Endothelial cell of umbilical vein (primary cell): ENCODE measurements at regions not wholly inside any gene's neighbourhood (a gene's known extent, or its start where the extent isn't known, plus 50 kb on each side); places are given as distances from the start of the nearest gene placed in this dataset.

Experiments
- BruUV-seq: library from RNA; stranded (reverse); fragments of 400-500 nt; replicated peaks from 2 replicates; lab custom pipeline; 2021; lab: Mats Ljungman, UMichigan
- CTCF ChIA-PET: fragments of 300-600, 350-600 bp; sonication (Branson Sonifier 250); formaldehyde crosslinking; loops from one replicate; lab custom pipeline; 2021; ENCODE audit warnings: antibody characterized with exemption, inconsistent platforms; lab: Charles Lee
- POLR2A ChIA-PET: fragments of 300-600, 350-600 bp; sonication (Branson Sonifier 250); formaldehyde crosslinking; loops from one replicate; lab custom pipeline; 2021; ENCODE audit warnings: antibody characterized with exemption, inconsistent platforms; lab: Charles Lee
- DNase-seq: peaks from one replicate; pipeline ENCODE4 v3.0.0-alpha.2; 2011; ENCODE audit warnings: low read depth, low spot score
- FAIRE-seq: peaks from 2 replicates; lab custom pipeline; 2011; peaks lifted over from hg19 to GRCh38; lab: Jason Lieb, UNC
- H2AFZ ChIP-seq: 2 replicates; pipeline ENCODE4 v1.6.0; 2012; ENCODE audit warnings: low read depth, low read length, control low read depth, inconsistent platforms
- H3K27ac ChIP-seq: 2 replicates; pipeline ENCODE4 v1.5.1; 2011; ENCODE audit warnings: low read depth, mild to moderate bottlenecking, control low read depth, low read length, moderate library complexity; ENCODE audit not compliant: insufficient read depth
- H3K27me3 ChIP-seq, 2 experiments: 2 replicates each; pipeline versions ENCODE4 v1.6.0 to v1.6.1; 2011; ENCODE audit warnings: low read length in 2 of 2, mixed read lengths in 1 of 2; ENCODE audit not compliant: control insufficient read depth in 2 of 2, insufficient read depth in 2 of 2
- H3K36me3 ChIP-seq, 2 experiments: 2 replicates in 1 of 2; 3 replicates in 1 of 2; pipeline ENCODE4 v1.5.1; 2011; ENCODE audit warnings: low read length in 2 of 2, mild to moderate bottlenecking in 1 of 2, moderate library complexity in 1 of 2; ENCODE audit not compliant: control insufficient read depth in 2 of 2, insufficient read depth in 2 of 2; ENCODE audit errors: extremely low read depth in 1 of 2
- H3K4me1 ChIP-seq: 3 replicates; pipeline ENCODE4 v1.5.1; 2011; ENCODE audit warnings: mild to moderate bottlenecking, low read length; ENCODE audit not compliant: control insufficient read depth, insufficient read depth; ENCODE audit errors: extremely low read depth
- H3K4me2 ChIP-seq: 2 replicates; pipeline ENCODE4 v1.6.1; 2011; ENCODE audit warnings: low read length, control low read depth, mixed read lengths; ENCODE audit not compliant: insufficient read depth
- H3K4me3 ChIP-seq, 3 experiments: fragments of 200-600 bp in 1 of 3; sonication (generic), shearing (Covaris generic) in 1 of 3; replicated peaks in 1 of 3; 2 replicates each; pipeline ENCODE4 v1.5.1; 2011 to 2016; ENCODE audit warnings: control low read depth in 3 of 3, low read length in 3 of 3, mild to moderate bottlenecking in 2 of 3, inconsistent platforms in 1 of 3, low read depth in 1 of 3, moderate library complexity in 1 of 3; ENCODE audit not compliant: insufficient read depth in 1 of 3
- H3K79me2 ChIP-seq: 2 replicates; pipeline ENCODE4 v1.6.0; 2012; ENCODE audit warnings: low read length, inconsistent platforms; ENCODE audit not compliant: control insufficient read depth, insufficient read depth
- H3K9ac ChIP-seq: replicated peaks from 2 replicates; pipeline ENCODE3; 2011; ENCODE audit warnings: low read length, control low read depth; ENCODE audit not compliant: insufficient read depth; ENCODE audit errors: extremely low read depth
- H3K9me1 ChIP-seq: replicated peaks from 3 replicates; pipeline ENCODE4 v1.6.0; 2011; ENCODE audit warnings: mild to moderate bottlenecking, low read length; ENCODE audit not compliant: control insufficient read depth, insufficient read depth; ENCODE audit errors: extremely low read depth
- H3K9me3 ChIP-seq: replicated peaks from 2 replicates; pipeline ENCODE4 v1.5.1; 2012; ENCODE audit warnings: low read length, inconsistent platforms; ENCODE audit not compliant: control insufficient read depth, insufficient read depth
- H4K20me1 ChIP-seq: replicated peaks from 2 replicates; pipeline ENCODE3; 2011; ENCODE audit warnings: mild to moderate bottlenecking, low read length; ENCODE audit not compliant: control insufficient read depth, insufficient read depth; ENCODE audit errors: extremely low read depth
- EZH2 ChIP-seq: IDR thresholded peaks from 2 replicates; pipeline ENCODE4 v1.6.1; 2012; ENCODE audit warnings: borderline replicate concordance, low read depth, mild to moderate bottlenecking, moderate library complexity, low read length, inconsistent platforms; ENCODE audit not compliant: severe bottlenecking
- FOS ChIP-seq: IDR thresholded peaks from 2 replicates; pipeline ENCODE4 v1.6.1; 2011; ENCODE audit warnings: mild to moderate bottlenecking, low read length, moderate library complexity, borderline replicate concordance; ENCODE audit not compliant: insufficient read depth
- GATA2 ChIP-seq: IDR thresholded peaks from 2 replicates; pipeline ENCODE4 v1.7.0; 2011; ENCODE audit warnings: low read depth, mild to moderate bottlenecking, moderate library complexity, mixed read lengths, low read length; ENCODE audit not compliant: insufficient read length, insufficient read depth
- JUN ChIP-seq: IDR thresholded peaks from 2 replicates; pipeline ENCODE4 v1.6.1; 2011; ENCODE audit warnings: borderline replicate concordance, low read depth; ENCODE audit not compliant: insufficient read length, insufficient read depth
- MYC ChIP-seq: IDR thresholded peaks from one replicate; pipeline ENCODE4 v1.6.1; 2011; ENCODE audit warnings: mild to moderate bottlenecking, low read depth, low read length
- POLR2A ChIP-seq: IDR thresholded peaks from 2 replicates; pipeline ENCODE4 v1.6.1; 2012; ENCODE audit warnings: low read depth, mild to moderate bottlenecking, control low read depth, low read length
- POLR2AphosphoS5 ChIP-seq: IDR thresholded peaks from 2 replicates; pipeline ENCODE4 v1.6.1; 2012; ENCODE audit warnings: low read depth, mild to moderate bottlenecking, control low read depth, low read length, moderate library complexity; ENCODE audit not compliant: insufficient read depth
- dilution Hi-C: fragments of 300-500 bp; cut with MboI; formaldehyde crosslinking; loops from one replicate; pipeline ENCODE4 v1.15.0; 2019; ENCODE audit warnings: low sequenced_read_pairs; ENCODE audit not compliant: extremely low pct_ligation_motif_present
- intact Hi-C: fragments of 100-400 bp; cut with micrococcal nuclease; formaldehyde crosslinking; loops from one replicate; pipeline ENCODE4 v1.10.0; 2022
- TF ChIP-seq, protein P1 (sequence below): IDR thresholded peaks from 2 replicates; pipeline ENCODE4 v1.6.1; 2011; ENCODE audit not compliant: insufficient read depth, insufficient read length
- TF ChIP-seq, protein P2 (sequence below), 2 donors: IDR thresholded peaks; 1 replicate in 1 of 2; 2 replicates in 1 of 2; pipeline ENCODE4 v1.5.1; 2011; ENCODE audit warnings: low read length in 2 of 2, mild to moderate bottlenecking in 2 of 2, moderate library complexity in 2 of 2, control low read depth in 1 of 2, inconsistent platforms in 1 of 2, low read depth in 1 of 2; ENCODE audit not compliant: insufficient read depth in 1 of 2; ENCODE audit errors: extremely low read depth in 1 of 2

DNA sequence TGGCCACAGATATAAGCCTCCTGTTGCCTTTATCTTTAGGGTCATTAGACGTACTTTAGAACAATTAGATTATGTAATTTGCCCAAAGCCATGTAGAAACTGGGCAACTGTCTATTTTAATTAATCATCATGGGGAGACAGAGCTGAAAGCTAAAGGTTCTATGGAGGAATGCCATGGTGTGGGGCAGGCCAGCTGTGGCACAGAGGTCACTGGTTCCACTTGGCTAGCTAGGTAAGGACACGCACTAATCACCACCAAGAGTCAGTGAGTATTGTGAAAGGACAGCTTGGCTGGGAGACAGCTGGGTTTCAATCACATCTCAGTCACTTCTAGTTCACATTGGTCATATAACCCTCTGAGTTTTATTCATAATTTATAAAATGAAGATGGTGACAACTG is 81.7 kb downstream of the HMHB1 start:
- H3K9me3 ChIP-seq: no peaks in the 10 kb centered on the region
- H3K79me2 ChIP-seq: no peaks in the 10 kb centered on the region
- dilution Hi-C loops: no loop called here
- TF ChIP-seq, protein P1, sequence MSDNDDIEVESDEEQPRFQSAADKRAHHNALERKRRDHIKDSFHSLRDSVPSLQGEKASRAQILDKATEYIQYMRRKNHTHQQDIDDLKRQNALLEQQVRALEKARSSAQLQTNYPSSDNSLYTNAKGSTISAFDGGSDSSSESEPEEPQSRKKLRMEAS: no peak
- no peak for TF ChIP-seq MYC
- TF ChIP-seq JUN: no peak
- TF ChIP-seq EZH2: no peak
- TF ChIP-seq, protein P2, sequence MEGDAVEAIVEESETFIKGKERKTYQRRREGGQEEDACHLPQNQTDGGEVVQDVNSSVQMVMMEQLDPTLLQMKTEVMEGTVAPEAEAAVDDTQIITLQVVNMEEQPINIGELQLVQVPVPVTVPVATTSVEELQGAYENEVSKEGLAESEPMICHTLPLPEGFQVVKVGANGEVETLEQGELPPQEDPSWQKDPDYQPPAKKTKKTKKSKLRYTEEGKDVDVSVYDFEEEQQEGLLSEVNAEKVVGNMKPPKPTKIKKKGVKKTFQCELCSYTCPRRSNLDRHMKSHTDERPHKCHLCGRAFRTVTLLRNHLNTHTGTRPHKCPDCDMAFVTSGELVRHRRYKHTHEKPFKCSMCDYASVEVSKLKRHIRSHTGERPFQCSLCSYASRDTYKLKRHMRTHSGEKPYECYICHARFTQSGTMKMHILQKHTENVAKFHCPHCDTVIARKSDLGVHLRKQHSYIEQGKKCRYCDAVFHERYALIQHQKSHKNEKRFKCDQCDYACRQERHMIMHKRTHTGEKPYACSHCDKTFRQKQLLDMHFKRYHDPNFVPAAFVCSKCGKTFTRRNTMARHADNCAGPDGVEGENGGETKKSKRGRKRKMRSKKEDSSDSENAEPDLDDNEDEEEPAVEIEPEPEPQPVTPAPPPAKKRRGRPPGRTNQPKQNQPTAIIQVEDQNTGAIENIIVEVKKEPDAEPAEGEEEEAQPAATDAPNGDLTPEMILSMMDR (IDR thresholded peaks at IDR 0.05; ENCODE audit: extremely low read depth in 1 of 2, insufficient read depth in 1 of 2, low read depth in 1 of 2, low read length in 2 of 2): no peak
- TF ChIP-seq GATA2: no peak
- TF ChIP-seq FOS: no peak
- no peak for TF ChIP-seq POLR2A
- no peak for TF ChIP-seq POLR2AphosphoS5
- no peak for FAIRE-seq
- peaks cover 10% of the 10 kb centered on the region for H3K4me1 ChIP-seq
- ChIA-PET POLR2A (no interaction called here), CTCF (no interaction called here)
- no peak overlapping the region for H3K4me2 ChIP-seq
- no peaks in the 10 kb centered on the region for H3K9me1 ChIP-seq
- intact Hi-C loops: no loop called here
- no peak overlapping the region for H3K9ac ChIP-seq
- no peak for DNase-seq
- no peak overlapping the region for H3K27ac ChIP-seq
- no peaks in the 10 kb centered on the region for H3K36me3 ChIP-seq
- no peak overlapping the region for H2AFZ ChIP-seq
- no peak overlapping the region for H3K4me3 ChIP-seq
- BruUV-seq: no TSS peak
- no peaks in the 10 kb centered on the region for H4K20me1 ChIP-seq
- no peaks in the 10 kb centered on the region for H3K27me3 ChIP-seq
